Karpas-422 (cell line): ENCODE measurements at regions not wholly inside any gene's neighbourhood (a gene's known extent, or its start where the extent isn't known, plus 50 kb on each side); places are given as distances from the start of the nearest gene placed in this dataset.

ENCODE experiments used
- DNase-seq: peaks from one replicate; pipeline ENCODE4 v3.0.0-alpha.2; 2015
- H2AFZ ChIP-seq: fragments of 200-600 bp; sonication (generic); 2 replicates; pipeline ENCODE4 v1.6.1; 2014; ENCODE audit warnings: antibody characterized with exemption, low read length, mixed read lengths
- H3K27ac ChIP-seq: fragments of 200-600 bp; sonication (generic); 2 replicates; pipeline ENCODE4 v1.5.1; 2014; ENCODE audit warnings: mild to moderate bottlenecking, low read length, moderate library complexity
- H3K27me3 ChIP-seq: fragments of 200-600 bp; sonication (generic); 2 replicates; pipeline ENCODE4 v1.6.1; 2014; ENCODE audit warnings: low read length, mixed read lengths
- H3K36me3 ChIP-seq: fragments of 200-600 bp; sonication (generic); 2 replicates; pipeline ENCODE4 v1.6.1; 2014; ENCODE audit warnings: low read length, mixed read lengths; ENCODE audit not compliant: insufficient read depth
- H3K4me1 ChIP-seq: fragments of 200-600 bp; sonication (generic); 2 replicates; pipeline ENCODE4 v1.6.1; 2014; ENCODE audit warnings: mild to moderate bottlenecking, low read length, mixed read lengths
- H3K4me2 ChIP-seq: fragments of 200-600 bp; sonication (generic); 2 replicates; pipeline ENCODE4 v1.6.1; 2014; ENCODE audit warnings: low read length, low read depth, mild to moderate bottlenecking; ENCODE audit not compliant: poor library complexity, severe bottlenecking
- H3K4me3 ChIP-seq: fragments of 200-600 bp; sonication (generic); 2 replicates; pipeline ENCODE4 v1.5.1; 2014; ENCODE audit warnings: mild to moderate bottlenecking, antibody characterized with exemption, low read length, mixed read lengths
- H3K79me2 ChIP-seq: fragments of 200-600 bp; sonication (generic); 2 replicates; pipeline ENCODE4 v1.6.1; 2014; ENCODE audit warnings: mild to moderate bottlenecking, low read length, mixed read lengths
- H3K9ac ChIP-seq: fragments of 200-600 bp; sonication (generic); 2 replicates; pipeline ENCODE4 v1.6.0; 2014; ENCODE audit warnings: low read length
- H3K9me2 ChIP-seq: fragments of 200-600 bp; sonication (generic), shearing (Covaris generic); replicated peaks from 2 replicates; pipeline ENCODE4 v1.6.0; 2014; ENCODE audit warnings: mild to moderate bottlenecking, low read length, moderate library complexity; ENCODE audit not compliant: insufficient read depth
- H3K9me3 ChIP-seq: fragments of 300-700, 200-600 bp; sonication (generic); 2 replicates; pipeline ENCODE4 v1.6.1; 2014; ENCODE audit warnings: low read length, mixed read lengths
- H4K20me1 ChIP-seq: fragments of 200-600 bp; sonication (generic); 2 replicates; pipeline ENCODE4 v1.6.1; 2014; ENCODE audit warnings: mild to moderate bottlenecking, antibody characterized with exemption, low read length, low read depth; ENCODE audit not compliant: insufficient read depth

GRCh38 chr6:3619800-3620199 is 131.7 kb downstream of the PXDC1 start:
- no peaks in the 10 kb centered on the region for H4K20me1 ChIP-seq
- H3K36me3 ChIP-seq: no peaks in the 10 kb centered on the region
- no peaks in the 10 kb centered on the region for H3K27me3 ChIP-seq
- H3K4me1 ChIP-seq: no peaks in the 10 kb centered on the region
- H3K9ac ChIP-seq: no peak overlapping the region
- no peak overlapping the region for H3K4me3 ChIP-seq
- no peaks in the 10 kb centered on the region for H3K79me2 ChIP-seq
- DNase-seq: no peak
- H3K9me2 ChIP-seq: no peaks in the 10 kb centered on the region
- H3K9me3 ChIP-seq: no peaks in the 10 kb centered on the region
- no peak overlapping the region for H3K4me2 ChIP-seq
- no peak overlapping the region for H2AFZ ChIP-seq
- no peak overlapping the region for H3K27ac ChIP-seq

GRCh38 chr6:3619201-3619600 is 132.3 kb downstream of the PXDC1 start:
- no peak overlapping the region for H3K27ac ChIP-seq

GRCh38 chr6:3618642-3619041 is 132.9 kb downstream of the PXDC1 start:
- Histone ChIP-seq H3K27me3 (no peaks in the 10 kb centered on the region), H3K4me3 (no peak overlapping the region), H3K9ac (no peak overlapping the region), H3K4me1 (no peaks in the 10 kb centered on the region), H3K4me2 (no peak overlapping the region), H3K9me3 (no peaks in the 10 kb centered on the region), H3K9me2 (no peaks in the 10 kb centered on the region), H3K79me2 (no peaks in the 10 kb centered on the region), H4K20me1 (no peaks in the 10 kb centered on the region), H3K27ac (no peak overlapping the region), H2AFZ (no peak overlapping the region), H3K36me3 (no peaks in the 10 kb centered on the region)
- DNase-seq: no peak

More at GRCh38 chr6:3619201-3619600, 132.3 kb downstream of the PXDC1 start:
- Histone ChIP-seq H2AFZ (no peak overlapping the region), H3K9me3 (no peaks in the 10 kb centered on the region), H3K4me2 (no peak overlapping the region), H3K4me3 (no peak overlapping the region), H3K79me2 (no peaks in the 10 kb centered on the region), H3K4me1 (no peaks in the 10 kb centered on the region), H3K36me3 (no peaks in the 10 kb centered on the region), H3K9ac (no peak overlapping the region), H4K20me1 (no peaks in the 10 kb centered on the region), H3K27me3 (no peaks in the 10 kb centered on the region), H3K9me2 (no peaks in the 10 kb centered on the region)
- DNase-seq: no peak

- no peak for DNase-seq
- Histone ChIP-seq H3K36me3 (no peaks in the 10 kb centered on the region), H3K4me1 (no peaks in the 10 kb centered on the region), H3K4me3 (no peak overlapping the region), H3K79me2 (no peaks in the 10 kb centered on the region), H3K4me2 (no peak overlapping the region), H3K9me2 (no peaks in the 10 kb centered on the region), H3K9ac (no peak overlapping the region), H3K27me3 (no peaks in the 10 kb centered on the region), H2AFZ (no peak overlapping the region), H3K27ac (no peak overlapping the region), H4K20me1 (no peaks in the 10 kb centered on the region), H3K9me3 (no peaks in the 10 kb centered on the region)
Measured at GRCh38 chr6:3617681-3618311, 133.7 kb downstream of the PXDC1 start.

- H3K9me3 ChIP-seq: no peaks in the 10 kb centered on the region
Measured at GRCh38 chr6:3617192-3617631, 134.3 kb downstream of the PXDC1 start.

GRCh38 chr6:3616565-3617176 is 134.8 kb downstream of the PXDC1 start:
- Histone ChIP-seq H3K27ac (no peak overlapping the region), H3K4me2 (no peak overlapping the region), H3K9me3 (no peaks in the 10 kb centered on the region), H4K20me1 (no peaks in the 10 kb centered on the region), H3K36me3 (no peaks in the 10 kb centered on the region), H3K27me3 (no peaks in the 10 kb centered on the region), H2AFZ (no peak overlapping the region), H3K79me2 (no peaks in the 10 kb centered on the region), H3K4me1 (no peaks in the 10 kb centered on the region), H3K9ac (no peak overlapping the region), H3K9me2 (no peaks in the 10 kb centered on the region), H3K4me3 (no peak overlapping the region)
- no peak for DNase-seq

More at GRCh38 chr6:3617192-3617631, 134.3 kb downstream of the PXDC1 start:
- no peaks in the 10 kb centered on the region for H3K36me3 ChIP-seq
- no peak overlapping the region for H3K4me2 ChIP-seq
- H3K9ac ChIP-seq: no peak overlapping the region
- no peaks in the 10 kb centered on the region for H3K9me2 ChIP-seq
- no peaks in the 10 kb centered on the region for H3K4me1 ChIP-seq
- no peak overlapping the region for H3K27ac ChIP-seq
- H2AFZ ChIP-seq: no peak overlapping the region
- H3K27me3 ChIP-seq: no peaks in the 10 kb centered on the region
- DNase-seq: no peak
- H4K20me1 ChIP-seq: no peaks in the 10 kb centered on the region
- no peak overlapping the region for H3K4me3 ChIP-seq
- H3K79me2 ChIP-seq: no peaks in the 10 kb centered on the region

- Histone ChIP-seq H3K4me1 (no peaks in the 10 kb centered on the region), H3K9me2 (no peaks in the 10 kb centered on the region), H3K4me3 (no peak overlapping the region), H3K79me2 (no peaks in the 10 kb centered on the region), H4K20me1 (no peaks in the 10 kb centered on the region), H3K9ac (no peak overlapping the region), H3K27me3 (no peaks in the 10 kb centered on the region), H2AFZ (no peak overlapping the region), H3K27ac (no peak overlapping the region), H3K36me3 (no peaks in the 10 kb centered on the region), H3K4me2 (no peak overlapping the region), H3K9me3 (no peaks in the 10 kb centered on the region)
- no peak for DNase-seq
Measured at GRCh38 chr6:3615391-3616380, 135.8 kb downstream of the PXDC1 start.

- H3K9me3 ChIP-seq: no peaks in the 10 kb centered on the region
- no peak overlapping the region for H3K27ac ChIP-seq
- H3K27me3 ChIP-seq: no peaks in the 10 kb centered on the region
- no peak overlapping the region for H3K4me2 ChIP-seq
- no peak overlapping the region for H3K4me3 ChIP-seq
- no peaks in the 10 kb centered on the region for H3K9me2 ChIP-seq
- no peak for DNase-seq
- H3K4me1 ChIP-seq: no peaks in the 10 kb centered on the region
- no peaks in the 10 kb centered on the region for H3K36me3 ChIP-seq
- H4K20me1 ChIP-seq: no peaks in the 10 kb centered on the region
- H3K79me2 ChIP-seq: no peaks in the 10 kb centered on the region
- H2AFZ ChIP-seq: no peak overlapping the region
- no peak overlapping the region for H3K9ac ChIP-seq
Measured at GRCh38 chr6:3614918-3615317, 136.6 kb downstream of the PXDC1 start.
